MM.1S (cell line): ENCODE measurements at regions not wholly inside any gene's neighbourhood (a gene's known extent, or its start where the extent isn't known, plus 50 kb on each side); places are given as distances from the start of the nearest gene placed in this dataset.

Source experiments
- DNase-seq: peaks from one replicate; pipeline ENCODE4 v3.0.0-alpha.2; 2015
- H2AFZ ChIP-seq: fragments of 300-600 bp; sonication (generic); 2 replicates; pipeline ENCODE4 v1.6.0; 2016; ENCODE audit warnings: antibody characterized with exemption, low read length
- H3F3A ChIP-seq: fragments of 300-600 bp; sonication (generic); 2 replicates; pipeline ENCODE4 v1.6.1; 2016; ENCODE audit warnings: mild to moderate bottlenecking, antibody characterized with exemption, low read length, moderate library complexity, mixed read lengths; ENCODE audit not compliant: insufficient read depth
- H3K27ac ChIP-seq: fragments of 300-600 bp; sonication (generic); 2 replicates; pipeline ENCODE4 v1.5.1; 2016; ENCODE audit warnings: mild to moderate bottlenecking, low read length
- H3K27me3 ChIP-seq: fragments of 300-600 bp; sonication (generic); replicated peaks from 2 replicates; pipeline ENCODE4 v1.6.0; 2016; ENCODE audit warnings: low read length; ENCODE audit not compliant: insufficient read depth
- H3K36me3 ChIP-seq: fragments of 300-600 bp; sonication (generic); replicated peaks from 2 replicates; pipeline ENCODE4 v1.6.1; 2016; ENCODE audit warnings: mild to moderate bottlenecking, low read length, mixed read lengths; ENCODE audit not compliant: insufficient read depth
- H3K4me1 ChIP-seq: fragments of 300-600 bp; sonication (generic); 2 replicates; pipeline ENCODE4 v1.6.1; 2016; ENCODE audit warnings: low read length, mixed read lengths
- H3K4me2 ChIP-seq: fragments of 300-600 bp; sonication (generic); 2 replicates; pipeline ENCODE4 v1.6.0; 2016; ENCODE audit warnings: low read depth, low read length
- H3K4me3 ChIP-seq: fragments of 300-600 bp; sonication (generic); 2 replicates; pipeline ENCODE4 v1.5.1; 2016; ENCODE audit warnings: low read length, mixed read lengths
- H3K79me2 ChIP-seq: fragments of 300-600 bp; sonication (generic); 2 replicates; pipeline ENCODE4 v1.6.1; 2016; ENCODE audit warnings: mixed run types, low read length, mixed read lengths
- H3K9ac ChIP-seq: fragments of 300-600 bp; sonication (generic); 2 replicates; pipeline ENCODE4 v1.6.1; 2016; ENCODE audit warnings: low read length, mixed read lengths
- H3K9me2 ChIP-seq: fragments of 300-600 bp; sonication (generic); replicated peaks from 2 replicates; pipeline ENCODE4 v1.6.1; 2016; ENCODE audit warnings: mild to moderate bottlenecking, low read length, mixed read lengths; ENCODE audit not compliant: insufficient read depth
- H3K9me3 ChIP-seq: fragments of 300-600 bp; sonication (generic); replicated peaks from 2 replicates; pipeline ENCODE4 v1.6.1; 2016; ENCODE audit warnings: mild to moderate bottlenecking, low read length, mixed read lengths; ENCODE audit not compliant: insufficient read depth
- H4K20me1 ChIP-seq: fragments of 300-600 bp; sonication (generic); 2 replicates; pipeline ENCODE4 v1.6.1; 2016; ENCODE audit warnings: mild to moderate bottlenecking, low read length, moderate library complexity, mixed read lengths; ENCODE audit not compliant: insufficient read depth
- EZH2 ChIP-seq: fragments of 300-600 bp; sonication (generic); optimal IDR thresholded peaks from 2 replicates; pipeline ENCODE3; 2017; ENCODE audit warnings: low read depth, mild to moderate bottlenecking, antibody characterized with exemption, low read length, mixed read lengths
- EZH2phosphoT487 ChIP-seq: fragments of 300-600 bp; sonication (generic); IDR thresholded peaks from 2 replicates; pipeline ENCODE4 v1.6.1; 2018; ENCODE audit warnings: antibody characterized with exemption, low read length
- TF ChIP-seq, protein P1 (sequence below): fragments of 300-600 bp; sonication (generic); IDR thresholded peaks from 2 replicates; pipeline ENCODE4 v1.5.1; 2016; ENCODE audit warnings: antibody characterized with exemption, low read length, mixed read lengths

DNA sequence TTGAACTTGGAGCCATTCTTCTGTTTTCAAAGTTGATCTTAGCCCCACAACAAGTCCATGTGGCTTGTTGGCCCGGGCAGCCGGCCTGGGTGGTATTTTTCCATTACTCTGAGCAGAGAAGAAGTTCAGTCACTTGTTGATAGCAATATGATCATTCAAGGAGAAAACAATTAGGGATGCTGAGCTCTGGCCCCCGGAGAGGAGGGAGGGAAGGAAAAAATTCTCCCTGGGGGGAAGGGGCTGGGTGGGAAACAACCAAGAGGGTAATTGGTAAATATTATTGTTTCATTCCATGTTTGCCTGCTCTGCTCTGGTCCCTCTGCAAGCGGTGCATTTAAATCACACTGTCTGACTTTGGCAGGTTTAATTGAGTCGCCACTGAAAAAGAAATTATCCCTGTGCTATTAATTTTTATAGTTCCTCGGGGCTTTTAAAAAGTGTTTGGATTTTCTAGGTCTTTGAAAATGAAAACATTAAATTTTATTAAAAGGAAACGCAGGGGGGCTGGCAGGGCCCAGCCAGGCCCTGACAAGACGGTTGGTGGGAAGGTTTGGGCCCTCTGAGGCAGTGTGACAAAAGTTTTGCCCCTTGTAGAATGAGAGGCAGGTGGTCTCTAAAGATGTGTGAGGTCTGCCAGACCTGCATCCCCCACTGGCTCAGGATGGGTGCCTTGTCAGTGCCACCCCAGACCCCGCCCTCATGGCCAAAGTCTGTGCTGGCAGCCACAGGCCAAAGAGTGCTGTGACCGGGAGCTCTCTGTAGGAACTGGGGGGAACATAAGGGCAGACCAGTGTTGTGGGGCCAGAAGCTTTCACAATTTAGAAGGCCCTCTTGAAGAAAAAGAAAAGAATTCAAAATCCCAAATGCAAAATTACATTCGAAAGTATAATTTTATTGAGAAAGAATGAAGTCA, 52.5 kb upstream of the SLC14A2 start:
- DNase-seq, result no peak
- H3K27me3 ChIP-seq, result no peaks in the 10 kb centered on the region
- no peak for TF ChIP-seq EZH2phosphoT487

DNA sequence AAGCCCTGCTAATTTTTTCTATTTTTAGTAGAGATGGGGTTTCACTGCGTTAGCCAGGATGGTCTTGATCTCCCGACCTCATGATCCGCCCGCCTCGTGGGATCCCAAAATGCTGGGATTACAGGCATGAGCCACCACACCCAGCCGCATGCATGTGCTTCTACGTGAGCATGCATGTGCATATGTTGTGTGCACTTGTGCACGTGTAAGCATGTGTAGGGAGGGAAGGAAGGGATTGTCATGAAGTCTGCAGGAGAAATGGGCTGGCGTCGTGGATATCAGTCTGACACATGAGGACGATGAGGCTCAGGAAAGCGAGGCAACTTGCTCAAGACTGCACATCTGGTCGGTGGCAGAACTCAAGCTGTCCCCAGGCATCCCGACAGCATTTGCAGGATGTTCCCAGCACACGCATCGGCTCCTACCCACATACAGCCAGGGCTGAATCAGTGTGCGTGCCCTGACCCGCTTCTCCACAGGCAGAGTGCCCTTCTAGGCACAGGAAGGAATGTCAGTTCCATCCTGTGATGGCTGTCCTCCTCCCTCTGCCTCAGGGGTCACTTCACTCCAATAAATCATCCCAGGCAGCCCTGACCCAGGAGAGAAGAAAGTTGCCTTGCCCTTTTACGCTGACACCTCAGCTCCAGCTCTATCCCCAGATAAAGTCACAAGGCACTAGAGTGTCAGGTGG, 49.9 kb upstream of the SLC14A2 start:
- H2AFZ ChIP-seq, result no peak overlapping the region
- H3K9ac ChIP-seq, result no peak overlapping the region
- TF ChIP-seq EZH2 (no peak), EZH2phosphoT487 (no peak)
- TF ChIP-seq, protein P1, sequence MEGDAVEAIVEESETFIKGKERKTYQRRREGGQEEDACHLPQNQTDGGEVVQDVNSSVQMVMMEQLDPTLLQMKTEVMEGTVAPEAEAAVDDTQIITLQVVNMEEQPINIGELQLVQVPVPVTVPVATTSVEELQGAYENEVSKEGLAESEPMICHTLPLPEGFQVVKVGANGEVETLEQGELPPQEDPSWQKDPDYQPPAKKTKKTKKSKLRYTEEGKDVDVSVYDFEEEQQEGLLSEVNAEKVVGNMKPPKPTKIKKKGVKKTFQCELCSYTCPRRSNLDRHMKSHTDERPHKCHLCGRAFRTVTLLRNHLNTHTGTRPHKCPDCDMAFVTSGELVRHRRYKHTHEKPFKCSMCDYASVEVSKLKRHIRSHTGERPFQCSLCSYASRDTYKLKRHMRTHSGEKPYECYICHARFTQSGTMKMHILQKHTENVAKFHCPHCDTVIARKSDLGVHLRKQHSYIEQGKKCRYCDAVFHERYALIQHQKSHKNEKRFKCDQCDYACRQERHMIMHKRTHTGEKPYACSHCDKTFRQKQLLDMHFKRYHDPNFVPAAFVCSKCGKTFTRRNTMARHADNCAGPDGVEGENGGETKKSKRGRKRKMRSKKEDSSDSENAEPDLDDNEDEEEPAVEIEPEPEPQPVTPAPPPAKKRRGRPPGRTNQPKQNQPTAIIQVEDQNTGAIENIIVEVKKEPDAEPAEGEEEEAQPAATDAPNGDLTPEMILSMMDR, result no peak
- H3F3A ChIP-seq, result no peaks in the 10 kb centered on the region
- H3K27ac ChIP-seq, result no peak overlapping the region
- no peak overlapping the region for H3K4me3 ChIP-seq
- no peaks in the 10 kb centered on the region for H3K9me2 ChIP-seq
- H3K79me2 ChIP-seq, result no peaks in the 10 kb centered on the region
- H3K27me3 ChIP-seq, result no peaks in the 10 kb centered on the region
- H3K4me2 ChIP-seq, result no peak overlapping the region
- no peaks in the 10 kb centered on the region for H3K9me3 ChIP-seq
- H3K4me1 ChIP-seq, result no peaks in the 10 kb centered on the region
- no peak for DNase-seq
- H4K20me1 ChIP-seq, result no peaks in the 10 kb centered on the region
- no peaks in the 10 kb centered on the region for H3K36me3 ChIP-seq

More for the DNA sequence above, 52.5 kb upstream of the SLC14A2 start:
- H3K9me3 ChIP-seq, result no peaks in the 10 kb centered on the region
- no peaks in the 10 kb centered on the region for H3K9me2 ChIP-seq
- H3K4me3 ChIP-seq, result no peak overlapping the region
- H3F3A ChIP-seq, result no peaks in the 10 kb centered on the region
- H3K4me2 ChIP-seq, result no peak overlapping the region
- H4K20me1 ChIP-seq, result no peaks in the 10 kb centered on the region
- no peak overlapping the region for H3K9ac ChIP-seq
- no peaks in the 10 kb centered on the region for H3K79me2 ChIP-seq
- H2AFZ ChIP-seq, result no peak overlapping the region
- no peak overlapping the region for H3K27ac ChIP-seq
- no peaks in the 10 kb centered on the region for H3K36me3 ChIP-seq
- no peaks in the 10 kb centered on the region for H3K4me1 ChIP-seq
